B cell (primary cell): ENCODE measurements at regions not wholly inside any gene's neighbourhood (a gene's known extent, or its start where the extent isn't known, plus 50 kb on each side); places are given as distances from the start of the nearest gene placed in this dataset.

ENCODE experiments used
- EZH2 ChIP-seq: IDR thresholded peaks from 2 replicates; pipeline ENCODE4 v1.6.1; 2012; ENCODE audit warnings: borderline replicate concordance, low read depth, mild to moderate bottlenecking, moderate library complexity, low read length; ENCODE audit not compliant: insufficient read depth, poor library complexity, severe bottlenecking
- TF ChIP-seq, protein P1 (sequence below): fragments of 200-600 bp; IDR thresholded peaks from one replicate; pipeline ENCODE4 v1.8.0; 2022; ENCODE audit warnings: antibody characterized with exemption, mild to moderate bottlenecking

DNA sequence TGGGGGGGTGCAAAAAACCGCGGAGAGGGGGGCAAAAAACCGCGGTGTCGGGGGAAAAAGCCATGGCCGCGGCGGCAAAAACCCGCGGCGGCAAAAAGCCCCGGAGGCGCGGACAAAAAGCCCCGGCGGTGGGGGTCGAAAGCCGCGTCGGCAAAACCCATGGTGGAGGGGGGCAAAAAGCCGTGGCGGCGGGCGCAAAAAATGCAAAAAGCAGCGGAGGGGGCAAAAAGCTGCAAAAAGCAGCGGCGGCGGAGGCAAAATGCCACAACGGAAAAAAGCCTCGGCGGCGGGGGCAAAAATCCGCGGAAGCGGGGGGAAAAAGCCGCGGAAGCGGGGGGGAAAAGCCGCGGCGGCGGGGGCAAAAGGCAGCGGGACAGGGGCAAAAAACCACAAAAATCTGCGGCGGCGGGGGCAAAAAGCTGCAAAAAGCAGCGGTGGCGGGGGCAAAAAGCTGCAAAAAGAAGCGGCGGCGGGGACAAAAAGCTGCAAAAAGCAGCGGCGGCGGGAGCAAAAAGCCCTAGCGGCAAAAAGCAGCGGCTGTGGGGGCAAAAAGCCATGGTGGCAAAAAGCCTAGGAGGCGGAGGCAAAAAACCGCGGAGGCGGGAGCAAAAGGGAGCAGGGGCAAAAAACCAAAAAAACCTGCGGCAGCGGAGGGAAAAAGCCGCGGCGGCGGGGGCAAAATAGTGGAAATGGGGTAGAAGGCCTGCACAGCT lies 418.9 kb downstream of the ZNF716 start:
- TF ChIP-seq, protein P1, sequence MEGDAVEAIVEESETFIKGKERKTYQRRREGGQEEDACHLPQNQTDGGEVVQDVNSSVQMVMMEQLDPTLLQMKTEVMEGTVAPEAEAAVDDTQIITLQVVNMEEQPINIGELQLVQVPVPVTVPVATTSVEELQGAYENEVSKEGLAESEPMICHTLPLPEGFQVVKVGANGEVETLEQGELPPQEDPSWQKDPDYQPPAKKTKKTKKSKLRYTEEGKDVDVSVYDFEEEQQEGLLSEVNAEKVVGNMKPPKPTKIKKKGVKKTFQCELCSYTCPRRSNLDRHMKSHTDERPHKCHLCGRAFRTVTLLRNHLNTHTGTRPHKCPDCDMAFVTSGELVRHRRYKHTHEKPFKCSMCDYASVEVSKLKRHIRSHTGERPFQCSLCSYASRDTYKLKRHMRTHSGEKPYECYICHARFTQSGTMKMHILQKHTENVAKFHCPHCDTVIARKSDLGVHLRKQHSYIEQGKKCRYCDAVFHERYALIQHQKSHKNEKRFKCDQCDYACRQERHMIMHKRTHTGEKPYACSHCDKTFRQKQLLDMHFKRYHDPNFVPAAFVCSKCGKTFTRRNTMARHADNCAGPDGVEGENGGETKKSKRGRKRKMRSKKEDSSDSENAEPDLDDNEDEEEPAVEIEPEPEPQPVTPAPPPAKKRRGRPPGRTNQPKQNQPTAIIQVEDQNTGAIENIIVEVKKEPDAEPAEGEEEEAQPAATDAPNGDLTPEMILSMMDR: no peak
- no peak for TF ChIP-seq EZH2
